Hematopoietic multipotent progenitor cell treated with erythropoietin and hydrocortisone succinate and interleukin-3 and kit ligand, for 8 days (in vitro differentiated cells): ENCODE measurements at regions not wholly inside any gene's neighbourhood (a gene's known extent, or its start where the extent isn't known, plus 50 kb on each side); places are given as distances from the start of the nearest gene placed in this dataset.
"Not testable (repeated sequence)": the region's sequence is repeated elsewhere in the genome, so short reads cannot be mapped to it uniquely, and the experiment has no call there.

Experiments used
- DNase-seq: peaks from one replicate; pipeline ENCODE4 v3.0.0-alpha.2; 2015

- DNase-seq, result no peak
Measured at GRCh38 chrX:39050427-39050826, 249.2 kb downstream of the MID1IP1 start.

GRCh38 chrX:39052751-39053150 lies 251.5 kb downstream of the MID1IP1 start:
- DNase-seq, result no peak

GRCh38 chrX:39058724-39059123 lies 257.5 kb downstream of the MID1IP1 start:
- DNase-seq, result no peak

- DNase-seq, result no peak
Measured at GRCh38 chrX:39059866-39060265, 258.6 kb downstream of the MID1IP1 start.

- DNase-seq, result peak; percentile 0
Measured at GRCh38 chrX:39063037-39063436, 261.8 kb downstream of the MID1IP1 start.

GRCh38 chrX:39063702-39064101 lies 262.4 kb downstream of the MID1IP1 start:
- DNase-seq, result peak; percentile 3

GRCh38 chrX:39065051-39065871 lies 264.0 kb downstream of the MID1IP1 start:
- DNase-seq, result no peak

GRCh38 chrX:39067866-39068265 lies 266.6 kb downstream of the MID1IP1 start:
- DNase-seq, result no peak

GRCh38 chrX:39068634-39069033 lies 267.4 kb downstream of the MID1IP1 start:
- not testable (repeated sequence) for DNase-seq

- DNase-seq, result no peak
Measured at GRCh38 chrX:39070009-39070408, 268.8 kb downstream of the MID1IP1 start.

GRCh38 chrX:39073131-39073530 lies 271.9 kb downstream of the MID1IP1 start:
- no peak for DNase-seq

GRCh38 chrX:39096599-39096998 lies 295.3 kb downstream of the MID1IP1 start:
- DNase-seq, result no peak

- no peak for DNase-seq
Measured at GRCh38 chrX:39104745-39105144, 303.5 kb downstream of the MID1IP1 start.

GRCh38 chrX:39112143-39112542 lies 310.9 kb downstream of the MID1IP1 start:
- no peak for DNase-seq

GRCh38 chrX:39115166-39115565 lies 313.9 kb downstream of the MID1IP1 start:
- DNase-seq, result no peak

- DNase-seq, result no peak
Measured at GRCh38 chrX:39117101-39117500, 315.8 kb downstream of the MID1IP1 start.

GRCh38 chrX:39121903-39122302 lies 320.6 kb downstream of the MID1IP1 start:
- DNase-seq, result no peak

GRCh38 chrX:39125834-39126233 lies 324.6 kb downstream of the MID1IP1 start:
- no peak for DNase-seq

- no peak for DNase-seq
Measured at GRCh38 chrX:39133971-39134370, 332.7 kb downstream of the MID1IP1 start.

- no peak for DNase-seq
Measured at GRCh38 chrX:39137363-39137954, 336.2 kb downstream of the MID1IP1 start.

GRCh38 chrX:39140581-39140980 lies 339.3 kb downstream of the MID1IP1 start:
- DNase-seq, result no peak

GRCh38 chrX:39144323-39144722 lies 343.1 kb downstream of the MID1IP1 start:
- no peak for DNase-seq

- DNase-seq, result no peak
Measured at GRCh38 chrX:39144956-39145355, 343.7 kb downstream of the MID1IP1 start.

GRCh38 chrX:39145859-39146258 lies 344.6 kb downstream of the MID1IP1 start:
- no peak for DNase-seq

- DNase-seq, result peak; percentile 65
Measured at GRCh38 chrX:39149761-39150160, 348.5 kb downstream of the MID1IP1 start.
